G401.6 (cell line): ENCODE measurements at regions not wholly inside any gene's neighbourhood (a gene's known extent, or its start where the extent isn't known, plus 50 kb on each side); places are given as distances from the start of the nearest gene placed in this dataset.
"Not testable (repeated sequence)": the region's sequence is repeated elsewhere in the genome, so short reads cannot be mapped to it uniquely, and the experiment has no call there.

Experiments used
- FAIRE-seq: peaks from 2 replicates; lab custom pipeline; 2012; peaks lifted over from hg19 to GRCh38; lab: Jason Lieb, UNC

GRCh38 chr12:114847441-114848035, 163.6 kb upstream of the TBX3 start:
- FAIRE-seq = no peak

GRCh38 chr12:114846771-114847170, 162.8 kb upstream of the TBX3 start:
- no peak for FAIRE-seq

- no peak for FAIRE-seq
Observed at GRCh38 chr12:114841557-114842251, 157.7 kb upstream of the TBX3 start.

GRCh38 chr12:114838480-114838879, 154.5 kb upstream of the TBX3 start:
- no peak for FAIRE-seq

GRCh38 chr12:114836609-114837008, 152.6 kb upstream of the TBX3 start:
- no peak for FAIRE-seq

GRCh38 chr12:114835031-114835430, 151.1 kb upstream of the TBX3 start:
- FAIRE-seq = no peak

GRCh38 chr12:114834621-114835020, 150.6 kb upstream of the TBX3 start:
- no peak for FAIRE-seq

GRCh38 chr12:114829833-114830232, 145.9 kb upstream of the TBX3 start:
- no peak for FAIRE-seq

- FAIRE-seq = not testable (repeated sequence)
Observed at GRCh38 chr12:114829244-114829643, 145.3 kb upstream of the TBX3 start.

GRCh38 chr12:114827461-114827860, 143.5 kb upstream of the TBX3 start:
- FAIRE-seq = no peak

GRCh38 chr12:114826244-114826643, 142.3 kb upstream of the TBX3 start:
- FAIRE-seq = no peak

- FAIRE-seq = no peak
Observed at GRCh38 chr12:114823724-114824123, 139.7 kb upstream of the TBX3 start.

GRCh38 chr12:114821570-114821969, 137.6 kb upstream of the TBX3 start:
- no peak for FAIRE-seq

GRCh38 chr12:114820796-114821195, 136.8 kb upstream of the TBX3 start:
- FAIRE-seq = no peak

GRCh38 chr12:114817571-114818425, 133.8 kb upstream of the TBX3 start:
- no peak for FAIRE-seq

- FAIRE-seq = no peak
Observed at GRCh38 chr12:114815026-114815795, 131.2 kb upstream of the TBX3 start.

GRCh38 chr12:114812858-114813761, 129.1 kb upstream of the TBX3 start:
- FAIRE-seq = no peak

- no peak for FAIRE-seq
Observed at GRCh38 chr12:114812384-114812783, 128.4 kb upstream of the TBX3 start.

- FAIRE-seq = no peak
Observed at GRCh38 chr12:114809097-114809496, 125.1 kb upstream of the TBX3 start.

GRCh38 chr12:114801381-114801780, 117.4 kb upstream of the TBX3 start:
- not testable (repeated sequence) for FAIRE-seq

GRCh38 chr12:114800566-114800965, 116.6 kb upstream of the TBX3 start:
- FAIRE-seq = not testable (repeated sequence)
